HG03175 (cell line): ENCODE measurements at regions not wholly inside any gene's neighbourhood (a gene's known extent, or its start where the extent isn't known, plus 50 kb on each side); places are given as distances from the start of the nearest gene placed in this dataset.

ENCODE experiments used
- ATAC-seq: cut with Tn5 transposase; IDR thresholded peaks from one replicate; pipeline ENCODE4 v1.9.1; 2021; ENCODE audit warnings: mild to moderate bottlenecking, moderate library complexity; ENCODE audit not compliant: unreplicated experiment

DNA sequence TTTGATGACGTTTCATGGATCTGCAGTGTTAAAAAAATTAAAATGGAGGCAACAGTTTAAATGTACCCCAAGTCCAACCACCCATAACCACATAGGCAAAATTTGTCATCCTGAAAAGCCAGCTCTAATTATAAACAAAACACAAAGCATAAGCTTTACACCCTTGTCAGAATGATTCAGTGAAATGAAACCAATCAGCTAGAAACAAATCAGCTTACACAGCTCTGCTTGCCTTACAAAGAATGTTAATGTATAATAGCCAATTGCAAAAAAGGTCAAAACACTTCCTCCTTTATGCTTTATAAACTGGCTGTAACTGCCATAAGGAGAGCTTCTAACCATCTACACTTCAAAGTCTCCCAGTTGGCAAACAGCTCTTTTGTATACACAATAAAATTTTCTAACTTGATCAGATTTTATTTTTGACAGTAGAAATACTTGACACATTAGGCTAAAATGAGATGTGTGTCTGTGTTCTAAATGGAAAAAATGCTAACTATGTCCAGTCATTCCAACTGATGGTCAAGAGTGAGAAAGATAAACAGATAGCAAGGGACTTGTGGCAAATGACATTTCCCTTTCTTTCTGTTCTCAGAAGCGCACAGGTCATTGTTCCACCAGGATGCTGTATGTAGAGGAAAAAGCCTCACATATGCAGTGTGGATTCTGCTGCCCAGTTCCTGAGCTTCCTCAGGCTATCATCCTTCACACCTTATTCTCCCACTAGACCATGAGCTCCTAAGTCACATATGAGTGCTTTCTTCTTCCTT, 344.3 kb upstream of the ID4 start:
- ATAC-seq, result no peak

- no peak for ATAC-seq
Observed at GRCh38 chr6:19501737-19502245, 335.4 kb upstream of the ID4 start.

DNA sequence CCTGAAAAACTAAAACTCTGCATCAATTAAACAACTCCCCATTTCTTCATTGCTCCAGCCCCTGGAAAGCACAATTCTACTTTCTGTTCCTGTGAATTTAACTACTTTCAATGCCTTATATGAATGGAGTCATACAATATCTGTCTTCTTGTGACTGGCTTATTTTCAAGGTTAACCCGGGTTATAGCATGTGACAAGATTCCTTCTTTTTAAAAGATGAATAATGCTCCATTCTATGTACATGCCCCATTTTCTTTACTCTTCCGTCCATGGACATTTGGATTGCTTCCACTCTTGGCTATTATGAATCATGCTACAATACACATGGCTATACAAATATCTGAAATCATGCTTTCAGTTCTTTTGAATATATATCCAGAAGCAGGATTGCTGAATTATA, 334.9 kb upstream of the ID4 start:
- ATAC-seq, result no peak

DNA sequence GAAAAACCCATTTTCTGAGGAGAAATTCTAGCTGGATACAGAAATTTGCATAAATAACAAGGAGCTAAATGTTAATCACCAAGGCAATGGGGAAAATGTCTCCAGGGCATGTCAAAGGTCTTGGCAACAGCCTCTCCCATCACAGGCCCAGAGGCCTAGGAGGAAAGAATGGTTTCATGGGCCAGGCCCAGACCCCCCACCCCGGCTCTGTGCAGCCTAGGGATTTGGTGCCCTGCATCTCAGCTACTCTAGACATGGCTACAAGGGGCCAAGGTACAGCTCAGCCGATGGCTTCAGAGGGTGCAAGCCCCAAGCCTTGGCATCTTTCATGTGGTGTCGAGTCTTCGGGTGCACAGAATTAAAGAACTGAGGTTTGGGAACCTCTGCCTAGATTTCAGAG, 321.2 kb upstream of the ID4 start:
- no peak for ATAC-seq

GRCh38 chr6:19519941-19520340, 317.2 kb upstream of the ID4 start:
- no peak for ATAC-seq

DNA sequence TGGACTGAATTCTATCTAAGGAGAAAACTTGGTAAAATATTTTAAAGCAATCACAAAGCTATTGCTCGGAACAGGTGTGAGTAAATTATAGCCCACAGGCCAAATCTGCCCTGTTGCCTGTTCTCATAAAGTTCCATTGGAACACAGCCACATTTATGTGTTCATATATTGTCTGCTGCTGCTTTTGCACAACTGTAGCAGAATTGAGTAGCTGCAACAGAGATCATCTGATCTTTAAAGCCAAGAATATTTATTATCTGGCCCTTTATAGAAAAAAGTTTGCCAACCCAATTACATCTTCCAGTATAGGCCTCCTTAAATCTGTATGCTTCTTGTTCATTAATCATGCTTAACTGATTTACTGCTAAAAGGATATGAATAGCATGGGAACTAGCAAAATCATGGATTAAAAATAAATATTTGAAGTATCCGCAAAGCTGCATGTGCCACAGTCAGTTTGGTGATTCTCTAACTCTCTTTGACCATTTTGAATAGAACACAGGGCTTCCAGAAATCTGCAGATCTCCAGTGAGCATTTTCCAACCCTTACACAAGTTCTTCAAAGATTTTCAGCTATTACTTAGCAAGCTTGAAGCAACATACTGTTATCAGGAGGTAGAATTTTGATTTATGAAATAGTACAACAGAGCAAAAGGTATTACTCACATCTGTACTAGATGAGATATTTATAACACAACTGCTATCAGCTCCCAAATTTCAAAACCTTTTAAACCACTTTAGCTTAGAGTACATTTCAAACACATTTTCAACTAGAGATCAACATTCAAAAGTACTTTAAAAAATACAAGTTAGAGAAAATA, 312.6 kb upstream of the ID4 start:
- ATAC-seq, result no peak

GRCh38 chr6:19525673-19526072, 311.5 kb upstream of the ID4 start:
- no peak for ATAC-seq

DNA sequence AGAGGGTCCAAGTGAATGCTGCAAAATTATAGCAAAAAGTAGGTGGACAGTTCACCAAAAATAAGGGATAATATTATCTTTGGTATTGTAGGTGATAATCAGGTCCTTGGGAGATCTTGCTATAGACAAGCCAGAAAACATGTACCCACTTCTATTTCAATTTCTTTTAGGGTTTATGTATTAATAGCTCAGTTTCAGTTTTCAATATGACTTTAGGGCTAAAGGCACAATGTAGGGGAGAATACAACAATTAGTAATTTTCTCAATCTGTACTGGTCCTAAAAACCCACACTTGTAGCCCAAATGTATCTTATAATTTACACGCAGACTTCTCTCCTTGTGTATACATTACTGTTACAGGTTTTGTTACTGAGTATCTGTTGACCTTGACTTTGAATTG, 307.0 kb upstream of the ID4 start:
- ATAC-seq, result no peak

- no peak for ATAC-seq
Observed at GRCh38 chr6:19535351-19535750, 301.8 kb upstream of the ID4 start.

DNA sequence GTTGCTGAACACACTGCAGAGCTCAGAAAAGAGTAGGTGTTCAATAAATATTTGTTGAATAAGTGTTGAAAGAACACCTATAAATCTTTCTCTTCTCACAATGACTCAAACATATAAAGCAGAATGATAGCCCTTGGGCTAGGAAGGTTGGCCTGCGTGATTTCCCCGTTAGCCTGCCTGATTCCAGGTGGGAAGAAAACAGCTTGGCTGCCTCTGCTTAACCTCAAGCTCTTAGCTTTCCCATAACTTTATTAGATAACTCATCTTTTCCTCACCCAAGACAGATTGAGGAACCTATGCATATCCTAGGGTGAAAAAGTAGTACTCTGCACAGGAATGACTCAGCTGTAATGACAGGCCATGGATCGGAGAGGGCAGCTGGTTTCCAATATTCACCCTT, 300.3 kb upstream of the ID4 start:
- ATAC-seq, result no peak

DNA sequence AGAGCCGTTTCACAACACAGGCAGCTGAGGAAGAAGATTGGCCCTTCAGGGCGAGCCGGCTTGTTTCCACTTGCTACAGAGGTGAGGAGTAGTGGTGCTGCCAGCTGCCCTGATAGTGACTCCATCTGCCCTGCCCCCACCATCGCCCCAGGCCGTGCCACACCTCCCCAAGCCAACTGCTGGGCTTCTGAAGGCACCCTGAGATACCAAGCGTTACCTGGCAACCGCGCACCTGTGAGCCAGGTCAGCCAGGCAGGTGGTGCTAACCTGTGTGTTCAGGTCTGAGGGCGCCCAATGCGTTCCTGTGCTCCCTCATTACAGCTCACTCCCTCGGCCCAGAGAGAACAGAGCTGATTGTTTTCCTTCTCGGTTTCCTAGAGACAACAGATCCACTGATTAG, 299.1 kb upstream of the ID4 start:
- ATAC-seq, result no peak

- ATAC-seq, result no peak
Observed at GRCh38 chr6:19547507-19547906, 289.7 kb upstream of the ID4 start.

- ATAC-seq, result no peak
Observed at GRCh38 chr6:19549109-19549508, 288.1 kb upstream of the ID4 start.

DNA sequence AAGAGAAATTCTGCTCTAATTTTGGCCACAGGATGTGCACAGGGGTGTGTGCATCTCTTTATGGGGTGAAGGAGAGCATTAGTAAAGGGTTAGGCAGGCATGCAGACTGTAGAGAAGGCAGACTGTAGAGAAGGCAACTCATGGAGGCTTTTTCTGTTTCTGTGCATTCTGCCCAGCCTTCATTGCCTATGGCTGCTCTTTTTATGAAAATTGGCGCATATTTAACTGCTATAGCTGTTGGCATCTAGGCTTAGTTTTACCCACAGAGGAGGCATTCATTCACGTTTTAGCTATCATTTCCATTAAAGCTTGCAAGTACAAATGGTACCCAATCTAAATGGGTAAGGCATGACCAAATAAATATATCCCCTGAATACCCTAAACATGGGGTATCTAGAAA, 286.8 kb upstream of the ID4 start:
- ATAC-seq, result no peak

GRCh38 chr6:19551611-19552010, 285.6 kb upstream of the ID4 start:
- ATAC-seq, result no peak

DNA sequence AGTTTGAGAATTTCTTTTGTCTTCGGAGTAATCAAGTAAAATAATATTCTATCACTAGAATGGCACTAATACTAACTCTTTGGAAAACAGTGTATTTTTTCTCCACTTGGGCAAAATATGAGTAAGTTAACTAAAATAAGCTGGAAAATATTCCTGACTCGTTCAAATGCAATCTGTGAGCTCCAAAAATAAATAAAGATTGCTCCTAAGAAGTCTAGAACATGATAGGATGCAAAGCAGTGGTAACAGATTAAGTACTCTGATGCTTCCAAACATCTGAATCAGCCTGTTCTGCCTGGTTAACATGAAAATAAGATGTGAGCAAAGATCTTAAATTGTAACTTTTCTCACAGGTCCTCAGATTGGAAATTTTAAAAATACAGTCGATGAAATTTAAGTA, 285.1 kb upstream of the ID4 start:
- no peak for ATAC-seq

DNA sequence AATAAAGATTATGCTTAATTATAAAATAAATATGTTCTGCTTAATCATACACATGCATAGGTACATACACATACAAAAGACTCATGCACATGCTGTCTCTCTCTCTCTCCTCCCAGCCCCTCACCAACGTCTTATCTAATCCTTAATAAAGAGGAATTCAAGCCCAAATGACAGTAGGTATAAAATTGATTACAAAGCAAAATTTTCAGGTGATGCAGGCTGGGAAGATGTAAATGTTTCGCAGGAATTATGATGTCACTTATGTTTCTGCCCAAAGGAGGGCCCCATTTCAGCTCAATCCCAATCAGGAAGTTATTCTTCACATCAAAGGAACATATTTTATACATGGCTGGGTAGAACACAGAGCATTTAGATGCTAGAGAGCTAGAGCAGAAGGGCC, 284.6 kb upstream of the ID4 start:
- ATAC-seq, result no peak

DNA sequence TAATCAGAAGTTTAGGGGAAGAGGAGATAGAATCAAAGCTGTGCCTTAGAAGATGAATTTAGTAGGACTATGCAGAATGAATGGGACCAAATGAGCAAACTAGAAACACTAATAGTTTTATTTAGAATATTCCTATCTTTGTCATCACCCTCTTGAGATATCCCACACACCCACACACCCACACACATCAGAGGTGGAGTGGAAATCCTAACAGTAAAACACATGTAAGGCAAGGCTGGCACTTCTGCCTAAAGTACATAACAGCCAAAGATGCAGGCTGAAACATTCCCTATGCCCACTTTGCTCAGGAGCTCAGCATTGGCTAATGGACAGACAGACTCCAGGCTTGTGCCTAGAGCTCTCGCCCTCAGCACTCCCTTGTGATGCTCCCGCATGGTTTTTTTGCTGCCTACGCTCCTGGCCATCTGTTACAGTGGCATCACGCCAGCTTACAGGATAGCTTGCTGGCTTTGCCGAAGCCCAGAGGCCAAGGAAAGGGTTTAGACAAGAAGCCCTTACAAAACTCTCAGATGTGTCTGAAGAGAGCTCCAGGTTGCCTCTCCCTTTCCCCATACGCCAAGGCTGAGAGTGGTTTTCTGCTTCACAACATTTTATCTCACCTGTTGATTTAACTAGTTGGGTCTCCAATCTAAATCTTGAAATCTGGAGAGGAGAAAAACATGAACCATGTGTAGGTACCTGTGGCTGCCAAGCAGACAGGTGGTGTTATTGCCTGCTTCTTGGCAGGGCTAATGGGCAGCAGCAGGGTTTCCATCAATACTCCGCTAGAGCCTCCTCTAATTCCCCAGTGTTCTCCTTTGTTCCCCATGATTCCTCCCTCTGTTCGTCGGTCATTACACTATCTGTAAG, 282.6 kb upstream of the ID4 start:
- no peak for ATAC-seq

DNA sequence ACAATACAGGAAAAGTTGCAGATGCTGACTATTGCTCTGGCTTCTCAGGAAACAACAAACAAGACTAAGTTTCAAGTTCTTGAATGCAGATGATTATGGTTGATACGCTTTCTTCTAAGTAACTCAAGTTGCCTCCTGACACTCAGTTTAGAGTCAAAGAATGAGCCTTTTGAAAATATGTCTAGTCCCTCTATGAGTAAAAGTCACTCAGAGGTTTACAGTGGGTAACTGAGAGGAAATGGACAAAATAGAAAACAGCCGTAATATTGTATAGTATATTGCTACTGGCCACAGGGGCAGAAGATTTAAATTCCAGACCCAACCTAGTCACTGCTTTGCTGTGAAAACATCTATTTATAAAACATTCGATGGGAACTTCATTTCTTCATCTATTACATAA, 280.0 kb upstream of the ID4 start:
- ATAC-seq, result no peak

- no peak for ATAC-seq
Observed at GRCh38 chr6:19558201-19558600, 279.0 kb upstream of the ID4 start.

DNA sequence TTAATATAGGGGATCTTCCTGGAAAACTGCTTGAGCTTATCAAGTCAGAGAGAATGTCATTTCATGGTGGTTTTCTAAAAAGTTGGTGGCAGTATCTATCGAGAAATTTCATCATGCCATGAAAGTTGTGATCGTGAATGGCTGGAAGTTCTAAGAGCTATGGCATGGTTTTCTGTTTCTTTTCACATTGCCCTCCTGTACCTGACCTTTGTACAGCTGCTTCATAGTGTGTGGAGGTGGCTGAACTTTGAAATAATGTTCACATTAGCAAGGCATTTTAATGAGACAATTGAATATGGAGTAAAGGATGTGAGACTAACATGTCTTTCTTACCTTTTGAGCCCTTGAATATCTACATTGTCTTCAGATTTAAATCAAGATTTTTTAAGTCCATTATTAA, 278.2 kb upstream of the ID4 start:
- ATAC-seq, result no peak
